ENCODE measurements at regions not wholly inside any gene's neighbourhood (a gene's known extent, or its start where the extent isn't known, plus 50 kb on each side); places are given as distances from the start of the nearest gene placed in this dataset.

GRCh38 chr21:27582246-27582947 lies 615.5 kb upstream of the ADAMTS5 start:
- Histone ChIP-seq H3K9me3 (no peaks in the 10 kb centered on the region), H3K4me3 (no peak overlapping the region), H3K27ac (no peak overlapping the region), H3K4me1 (no peaks in the 10 kb centered on the region), H3K27me3 (no peaks in the 10 kb centered on the region), H3K36me3 (no peaks in the 10 kb centered on the region)
- ATAC-seq (ENCODE audit: low FRiP score in 2 of 2) (no peak), DNase-seq (no peak)
- 90 to 94% methylated on average over 2 of the region's 2 CpGs for WGBS, 2 donors
- TF ChIP-seq POLR2AphosphoS5 (IDR thresholded peaks at IDR 0.05) (no peak), EP300 (IDR thresholded peaks at IDR 0.05) (no peak), CTCF (IDR thresholded peaks at IDR 0.05) (no peak), POLR2A (IDR thresholded peaks at IDR 0.05) (no peak)

DNA sequence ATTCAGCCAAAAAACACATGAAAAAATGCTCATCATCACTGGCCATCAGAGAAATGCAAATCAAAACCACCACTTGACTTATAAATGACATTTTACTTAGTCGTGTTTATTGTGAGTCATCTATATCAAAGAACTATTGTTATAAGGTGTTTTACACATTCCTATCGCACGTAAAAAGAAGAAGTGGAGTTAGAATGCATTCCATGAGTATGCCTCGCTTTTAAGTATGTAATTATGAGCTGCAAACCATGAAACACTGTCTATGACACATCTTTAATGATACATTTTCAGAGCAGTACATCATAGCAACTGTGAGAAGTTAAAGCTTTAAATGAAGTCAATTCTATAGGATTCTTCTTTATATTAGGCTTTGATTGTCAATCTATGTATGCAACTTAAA lies 614.3 kb upstream of the ADAMTS5 start:
- ATAC-seq (ENCODE audit: low FRiP score in 2 of 2) (no peak), DNase-seq (no peak)
- no peaks in the 10 kb centered on the region for H3K36me3 ChIP-seq
- TF ChIP-seq POLR2A (IDR thresholded peaks at IDR 0.05) (no peak), CTCF (IDR thresholded peaks at IDR 0.05) (no peak), EP300 (IDR thresholded peaks at IDR 0.05) (no peak), POLR2AphosphoS5 (IDR thresholded peaks at IDR 0.05) (no peak)
- no peak overlapping the region for H3K27ac ChIP-seq
- no peaks in the 10 kb centered on the region for H3K27me3 ChIP-seq
- WGBS, 2 donors = 82 to 92% methylated on average over 4 of the region's 4 CpGs
- no peak overlapping the region for H3K4me3 ChIP-seq
- H3K4me1 ChIP-seq = no peaks in the 10 kb centered on the region
- H3K9me3 ChIP-seq = no peaks in the 10 kb centered on the region

GRCh38 chr21:27580276-27580675 lies 613.4 kb upstream of the ADAMTS5 start:
- H3K4me1 ChIP-seq = no peaks in the 10 kb centered on the region
- TF ChIP-seq POLR2AphosphoS5 (IDR thresholded peaks at IDR 0.05) (no peak), POLR2A (IDR thresholded peaks at IDR 0.05) (no peak), CTCF (IDR thresholded peaks at IDR 0.05) (no peak), EP300 (IDR thresholded peaks at IDR 0.05) (no peak)
- no peaks in the 10 kb centered on the region for H3K36me3 ChIP-seq
- no peak overlapping the region for H3K4me3 ChIP-seq
- no peak for DNase-seq
- H3K9me3 ChIP-seq = no peaks in the 10 kb centered on the region
- WGBS, 2 donors = 84 to 100% methylated on average over 1 of the region's 1 CpG
- no peak for ATAC-seq (ENCODE audit: low FRiP score in 2 of 2)
- H3K27me3 ChIP-seq = no peaks in the 10 kb centered on the region
- no peak overlapping the region for H3K27ac ChIP-seq

DNA sequence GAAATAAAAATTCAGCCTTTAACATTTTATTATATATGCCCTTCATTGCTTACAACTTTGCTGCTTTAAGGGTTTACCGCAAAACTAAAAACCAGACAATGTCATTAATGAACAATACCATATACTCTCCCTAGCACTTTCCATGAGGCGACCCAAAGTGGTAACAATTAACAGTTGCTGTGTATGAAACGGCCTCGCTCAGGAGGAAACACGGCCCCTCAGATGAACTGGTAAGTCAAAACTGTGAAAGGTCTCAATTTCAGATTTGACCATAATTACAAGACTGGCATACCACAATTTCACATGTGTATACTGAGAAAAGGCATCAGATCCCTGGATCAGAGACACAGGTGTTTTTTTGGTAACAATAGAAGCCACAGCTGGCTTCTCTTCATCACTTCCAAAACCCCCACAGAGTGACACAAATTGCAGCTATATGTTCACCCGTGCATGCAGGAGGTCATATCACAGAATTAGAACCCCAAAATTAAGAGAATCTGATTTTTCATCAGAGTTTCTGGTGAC lies 611.9 kb upstream of the ADAMTS5 start:
- H3K4me1 ChIP-seq = no peaks in the 10 kb centered on the region
- H3K27ac ChIP-seq = no peak overlapping the region
- no peak for ATAC-seq (ENCODE audit: low FRiP score in 2 of 2)
- H3K36me3 ChIP-seq = no peaks in the 10 kb centered on the region
- no peak for DNase-seq
- no peak for TF ChIP-seq POLR2AphosphoS5 (IDR thresholded peaks at IDR 0.05)
- TF ChIP-seq POLR2A (IDR thresholded peaks at IDR 0.05) = no peak
- no peak for TF ChIP-seq EP300 (IDR thresholded peaks at IDR 0.05)
- no peak for TF ChIP-seq CTCF (IDR thresholded peaks at IDR 0.05)
- WGBS, 2 donors = 90 to 97% methylated on average over 6 of the region's 6 CpGs
- no peak overlapping the region for H3K4me3 ChIP-seq
- no peaks in the 10 kb centered on the region for H3K9me3 ChIP-seq
- H3K27me3 ChIP-seq = no peaks in the 10 kb centered on the region

GRCh38 chr21:27572696-27573095 lies 605.8 kb upstream of the ADAMTS5 start:
- 75 to 83% methylated on average over 2 of the region's 2 CpGs for WGBS, 2 donors
- Histone ChIP-seq H3K4me1 (no peaks in the 10 kb centered on the region), H3K4me3 (no peak overlapping the region), H3K36me3 (no peaks in the 10 kb centered on the region), H3K27ac (no peak overlapping the region), H3K27me3 (no peaks in the 10 kb centered on the region), H3K9me3 (no peaks in the 10 kb centered on the region)
- DNase-seq (no peak), ATAC-seq (ENCODE audit: low FRiP score in 2 of 2) (peak in 1 of 2 donors; percentile 37)
- no peak for TF ChIP-seq EP300 (IDR thresholded peaks at IDR 0.05)
- no peak for TF ChIP-seq POLR2AphosphoS5 (IDR thresholded peaks at IDR 0.05)
